Rectal smooth muscle tissue (tissue), 1 donor: ENCODE measurements at regions not wholly inside any gene's neighbourhood (a gene's known extent, or its start where the extent isn't known, plus 50 kb on each side); places are given as distances from the start of the nearest gene placed in this dataset.
"Not testable (repeated sequence)": the region's sequence is repeated elsewhere in the genome, so short reads cannot be mapped to it uniquely, and the experiment has no call there.

Experiments
- H3K27ac ChIP-seq: one replicate; pipeline ENCODE4 v1.7.0; 2013; ENCODE audit warnings: low read depth, low read length, inconsistent platforms
- H3K27me3 ChIP-seq: one replicate; pipeline ENCODE4 v1.7.0; 2013; ENCODE audit warnings: low read length; ENCODE audit not compliant: control insufficient read depth, insufficient read depth
- H3K36me3 ChIP-seq: one replicate; pipeline ENCODE4 v1.7.0; 2013; ENCODE audit warnings: low read length; ENCODE audit not compliant: control insufficient read depth, insufficient read depth
- H3K4me1 ChIP-seq: one replicate; pipeline ENCODE4 v1.7.0; 2013; ENCODE audit warnings: low read length; ENCODE audit not compliant: control insufficient read depth, insufficient read depth
- H3K4me3 ChIP-seq: one replicate; pipeline ENCODE4 v1.7.0; 2013; ENCODE audit warnings: low read length
- H3K9ac ChIP-seq: one replicate; pipeline ENCODE4 v1.7.0; 2013; ENCODE audit warnings: low read length

DNA sequence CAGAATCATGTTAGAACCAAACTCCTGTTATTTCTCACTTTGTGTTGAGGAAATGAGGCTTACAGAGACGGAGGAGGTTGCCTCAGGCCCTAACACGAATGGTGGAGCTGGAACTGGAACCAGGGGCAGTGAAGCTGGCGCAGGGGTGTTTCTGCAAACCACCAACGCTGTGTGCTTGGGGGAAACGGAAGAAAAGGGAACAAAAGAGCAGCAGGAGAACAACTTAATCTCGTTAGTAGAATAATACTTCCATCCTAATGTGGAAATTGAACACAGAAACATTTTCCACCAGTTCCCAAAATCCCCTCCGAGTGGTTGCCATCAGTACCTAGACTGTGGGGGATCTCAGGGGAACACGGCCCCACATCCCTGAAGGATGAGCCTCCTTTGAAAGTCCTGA, 103.4 kb upstream of the FRMD1 start:
- H3K27ac ChIP-seq: no peak overlapping the region
- H3K4me1 ChIP-seq: peaks cover 3% of the 10 kb centered on the region
- no peaks in the 10 kb centered on the region for H3K36me3 ChIP-seq
- no peaks in the 10 kb centered on the region for H3K27me3 ChIP-seq
- H3K9ac ChIP-seq: no peak overlapping the region
- no peak overlapping the region for H3K4me3 ChIP-seq

- Histone ChIP-seq H3K4me1 (peaks cover 3% of the 10 kb centered on the region), H3K4me3 (no peak overlapping the region), H3K36me3 (no peaks in the 10 kb centered on the region), H3K27ac (no peak overlapping the region), H3K27me3 (no peaks in the 10 kb centered on the region), H3K9ac (no peak overlapping the region)
These were observed 102.9 kb upstream of the FRMD1 start for GRCh38 chr6:168181876-168182275.

- H3K9ac ChIP-seq: no peak overlapping the region
- no peak overlapping the region for H3K4me3 ChIP-seq
- peaks cover 3% of the 10 kb centered on the region for H3K4me1 ChIP-seq
- H3K36me3 ChIP-seq: no peaks in the 10 kb centered on the region
- no peak overlapping the region for H3K27ac ChIP-seq
- no peaks in the 10 kb centered on the region for H3K27me3 ChIP-seq
These were observed 102.3 kb upstream of the FRMD1 start for GRCh38 chr6:168181316-168181715.

DNA sequence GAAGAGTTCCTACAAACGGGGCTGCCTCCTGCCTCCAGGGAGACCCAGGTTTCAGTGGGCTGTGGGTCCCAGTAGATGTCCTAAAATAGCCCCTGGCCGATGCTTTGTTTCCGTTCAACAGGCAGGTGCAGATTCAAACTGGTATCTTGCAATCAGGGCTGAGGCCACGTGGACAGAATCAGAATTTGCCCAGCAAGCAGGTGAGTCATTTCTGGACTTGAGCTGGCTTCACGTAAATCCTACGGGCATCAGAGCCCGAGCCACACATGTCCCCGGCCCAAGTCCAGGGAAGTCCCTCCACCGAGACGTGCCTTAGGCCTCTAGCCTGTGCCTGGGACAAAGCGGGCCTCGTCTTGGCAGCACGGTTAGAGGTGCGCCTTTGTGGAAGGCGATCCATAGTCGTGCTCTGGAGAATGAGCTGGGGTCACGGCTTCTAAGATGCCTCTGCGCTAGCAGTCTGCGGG, 101.6 kb upstream of the FRMD1 start:
- H3K9ac ChIP-seq: no peak overlapping the region
- H3K4me1 ChIP-seq: peaks cover 3% of the 10 kb centered on the region
- H3K27ac ChIP-seq: no peak overlapping the region
- no peaks in the 10 kb centered on the region for H3K36me3 ChIP-seq
- H3K27me3 ChIP-seq: no peaks in the 10 kb centered on the region
- H3K4me3 ChIP-seq: no peak overlapping the region

- Histone ChIP-seq H3K27ac (no peak overlapping the region), H3K27me3 (no peaks in the 10 kb centered on the region), H3K36me3 (no peaks in the 10 kb centered on the region)
These were observed 100.8 kb upstream of the FRMD1 start for GRCh38 chr6:168179702-168180382.

DNA sequence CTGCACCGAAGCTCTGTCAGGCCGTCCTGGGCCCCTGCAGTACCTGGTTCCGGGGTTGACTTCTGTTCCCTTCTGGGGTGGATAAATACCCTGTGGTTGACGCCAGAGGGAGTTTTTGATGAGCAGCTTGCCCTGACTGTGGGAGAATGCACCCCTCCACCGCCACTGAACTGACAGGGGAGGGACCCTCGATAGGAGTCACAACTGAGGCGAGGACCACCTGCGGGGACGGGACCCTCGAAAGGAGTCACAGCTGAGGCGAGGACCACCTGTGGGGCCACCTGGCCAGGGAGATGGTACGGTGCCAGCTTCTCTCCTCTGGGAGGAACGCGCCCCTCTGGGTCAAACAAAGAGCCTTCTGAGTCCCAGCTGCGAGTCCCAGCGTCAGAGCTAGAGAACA, 100.1 kb upstream of the FRMD1 start:
- Histone ChIP-seq H3K27me3 (no peaks in the 10 kb centered on the region), H3K4me1 (peaks cover 3% of the 10 kb centered on the region), H3K36me3 (no peaks in the 10 kb centered on the region), H3K9ac (no peak overlapping the region), H3K4me3 (no peak overlapping the region), H3K27ac (no peak overlapping the region)

More at GRCh38 chr6:168179702-168180382, 100.8 kb upstream of the FRMD1 start:
- H3K9ac ChIP-seq: no peak overlapping the region
- peaks cover 3% of the 10 kb centered on the region for H3K4me1 ChIP-seq
- H3K4me3 ChIP-seq: no peak overlapping the region

DNA sequence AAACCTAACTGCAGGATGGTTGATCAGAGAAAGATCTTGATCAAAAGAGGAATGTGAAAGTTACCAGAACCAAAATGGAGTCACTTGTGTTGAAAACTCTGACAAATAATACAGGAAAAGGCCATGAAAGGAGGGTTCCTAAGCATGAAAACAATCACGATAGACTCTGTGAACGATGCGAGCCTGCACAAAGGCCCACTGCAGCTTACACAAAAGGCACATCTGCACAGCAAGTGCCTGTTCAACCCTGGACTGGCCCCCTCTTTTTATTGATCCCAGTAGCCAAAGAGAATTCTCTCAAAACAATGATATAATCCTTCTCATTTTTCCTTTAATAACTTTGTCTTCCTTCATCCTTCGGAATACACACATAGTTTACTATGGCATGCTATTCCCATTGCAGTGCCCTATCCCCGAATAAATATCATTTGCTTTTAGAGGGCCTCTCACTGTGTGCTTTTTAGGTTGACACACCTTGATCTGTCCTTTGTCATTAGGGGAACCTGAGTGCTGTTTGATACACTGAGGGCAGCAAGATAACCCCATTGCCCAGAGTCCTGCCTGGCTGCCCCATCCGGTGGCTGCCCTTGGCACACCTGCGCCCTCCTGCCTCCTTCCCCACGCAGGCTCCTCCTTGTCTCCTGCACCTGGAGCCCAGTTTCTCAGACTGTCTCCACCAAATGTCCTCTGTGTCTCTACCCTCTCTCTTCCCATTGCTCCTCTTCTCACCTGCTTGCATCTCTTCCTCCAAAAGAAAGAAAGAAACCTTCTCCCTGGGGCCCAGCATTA, 98.3 kb upstream of the FRMD1 start:
- Histone ChIP-seq H3K9ac (no peak overlapping the region), H3K27me3 (no peaks in the 10 kb centered on the region), H3K36me3 (no peaks in the 10 kb centered on the region), H3K4me1 (no peaks in the 10 kb centered on the region), H3K4me3 (no peak overlapping the region), H3K27ac (no peak overlapping the region)

DNA sequence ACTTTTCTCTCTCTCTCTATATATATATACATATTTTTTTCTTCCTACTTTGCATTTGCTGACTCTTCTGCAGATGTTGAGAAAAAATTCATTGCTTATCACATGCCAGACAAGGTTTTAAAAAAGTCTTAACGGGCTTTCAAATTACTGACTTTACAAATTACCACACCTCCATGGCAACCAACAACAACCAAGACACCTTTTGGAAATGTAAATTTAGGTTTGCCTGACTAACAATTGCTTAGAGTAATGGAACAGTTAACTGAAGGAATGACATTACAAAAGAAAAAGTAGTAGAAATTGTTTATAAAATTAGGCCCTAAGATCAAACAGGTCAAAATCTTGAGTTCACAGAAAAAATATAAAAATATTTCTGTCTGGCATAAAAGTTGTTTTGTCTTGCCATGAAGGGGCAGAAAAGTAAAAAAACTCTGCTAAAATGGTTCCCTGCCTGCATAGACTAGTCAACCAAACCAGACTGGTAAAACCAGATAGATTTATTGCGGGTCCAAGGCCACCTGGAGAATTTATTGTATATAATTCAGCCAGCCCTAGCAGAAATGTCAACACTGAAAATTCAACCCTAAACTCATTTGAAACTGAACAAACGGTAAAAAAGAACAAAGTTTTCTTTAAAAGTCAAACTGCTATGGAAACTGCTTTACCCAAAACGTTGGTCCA, 92.8 kb upstream of the FRMD1 start:
- no peak overlapping the region for H3K27ac ChIP-seq
- H3K4me1 ChIP-seq: no peaks in the 10 kb centered on the region
- H3K4me3 ChIP-seq: no peak overlapping the region
- no peaks in the 10 kb centered on the region for H3K36me3 ChIP-seq
- no peak overlapping the region for H3K9ac ChIP-seq
- no peaks in the 10 kb centered on the region for H3K27me3 ChIP-seq

DNA sequence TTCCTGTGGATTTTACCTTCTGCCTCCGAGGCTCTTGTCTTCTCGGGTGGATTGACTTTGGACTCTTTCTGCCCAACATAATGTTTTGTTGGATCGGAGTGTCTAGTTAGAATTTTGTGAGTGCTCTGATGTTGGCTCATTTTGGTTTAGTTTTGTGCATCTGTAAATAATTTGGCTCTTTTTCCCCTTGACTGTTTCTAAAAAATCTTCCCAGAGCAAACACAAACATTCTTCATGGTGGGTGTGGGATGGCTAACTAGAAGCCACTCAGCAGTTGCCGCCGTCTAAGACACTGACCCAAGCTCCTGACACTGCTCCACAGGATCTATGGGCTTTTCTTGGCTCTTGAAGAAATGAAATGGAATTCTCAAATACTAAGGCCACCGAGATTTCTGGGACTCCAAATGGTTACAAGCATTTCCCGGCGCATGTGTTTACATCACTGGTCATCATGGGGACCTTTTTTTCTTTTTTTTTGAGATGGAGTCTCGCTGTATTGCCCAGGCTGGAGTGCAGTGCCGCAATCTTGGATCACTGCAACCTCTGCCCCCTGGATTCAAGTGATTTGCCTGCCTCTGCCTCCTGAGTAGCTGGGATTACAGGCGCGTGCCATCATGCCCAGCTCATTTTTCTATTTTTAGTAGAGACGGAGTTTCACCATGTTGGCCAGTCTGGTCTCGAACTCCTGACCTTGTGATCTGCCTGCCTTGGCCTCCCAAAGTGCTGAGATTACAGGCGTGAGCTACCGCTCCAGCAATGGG, 92.0 kb upstream of the FRMD1 start:
- H3K9ac ChIP-seq: no peak overlapping the region
- no peaks in the 10 kb centered on the region for H3K4me1 ChIP-seq
- H3K36me3 ChIP-seq: no peaks in the 10 kb centered on the region
- H3K27ac ChIP-seq: no peak overlapping the region
- H3K27me3 ChIP-seq: no peaks in the 10 kb centered on the region
- H3K4me3 ChIP-seq: no peak overlapping the region

- H3K9ac ChIP-seq: no peak overlapping the region
- no peak overlapping the region for H3K27ac ChIP-seq
- no peaks in the 10 kb centered on the region for H3K36me3 ChIP-seq
- H3K27me3 ChIP-seq: no peaks in the 10 kb centered on the region
- H3K4me1 ChIP-seq: no peaks in the 10 kb centered on the region
- H3K4me3 ChIP-seq: no peak overlapping the region
These were observed 90.6 kb upstream of the FRMD1 start for GRCh38 chr6:168169624-168170023.

DNA sequence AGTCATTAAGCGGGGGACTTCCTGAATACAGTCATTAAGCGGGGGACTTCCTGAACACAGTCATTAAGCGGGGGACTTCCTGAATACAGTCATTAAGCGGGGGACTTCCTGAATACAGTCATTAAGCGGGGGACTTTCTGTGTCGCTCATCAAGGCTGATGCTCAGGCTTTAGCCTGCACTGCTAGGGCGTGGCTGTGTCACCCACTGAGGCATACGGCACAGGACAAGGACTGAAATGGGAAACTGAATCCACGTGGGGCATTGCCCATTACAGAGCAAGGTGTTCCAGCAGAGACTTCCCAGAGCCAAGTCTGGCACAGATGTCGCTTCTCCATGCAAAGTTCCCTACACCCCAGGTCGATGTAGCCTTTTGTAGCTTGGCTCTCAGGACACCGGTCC, 89.9 kb upstream of the FRMD1 start:
- not testable (repeated sequence) for H3K4me3 ChIP-seq, H3K36me3 ChIP-seq, H3K27me3 ChIP-seq, H3K27ac ChIP-seq, H3K4me1 ChIP-seq, H3K9ac ChIP-seq

- not testable (repeated sequence) for H3K4me3 ChIP-seq, H3K27ac ChIP-seq, H3K27me3 ChIP-seq, H3K36me3 ChIP-seq, H3K4me1 ChIP-seq, H3K9ac ChIP-seq
These were observed 89.3 kb upstream of the FRMD1 start for GRCh38 chr6:168168330-168168729.
